Gastrocnemius medialis (tissue), 4 donors: ENCODE measurements at regions not wholly inside any gene's neighbourhood (a gene's known extent, or its start where the extent isn't known, plus 50 kb on each side); places are given as distances from the start of the nearest gene placed in this dataset.

Source experiments
- ATAC-seq, 2 donors: fragments of 150-250 bp; one replicate each; pipeline ENCODE4 v1.9.1; 2016
- DNase-seq, 2 donors: peaks; one replicate each; pipeline ENCODE4 v3.0.0-alpha.2; 2019
- H3K27ac ChIP-seq, 4 donors: fragments of 200-600 bp; sonication (generic); 1 replicate in 1 of 4; 2 replicates in 3 of 4; pipeline ENCODE4 v1.5.1; 2016 to 2018; ENCODE audit warnings: mild to moderate bottlenecking in 2 of 4, moderate library complexity in 1 of 4
- H3K27me3 ChIP-seq, 3 donors: fragments of 200-600 bp; sonication (generic) in 2 of 3; 1 replicate in 1 of 3; 2 replicates in 2 of 3; pipeline versions ENCODE4 v1.5.1 to v1.6.0; 2016 to 2019; ENCODE audit warnings: mild to moderate bottlenecking in 1 of 3, moderate library complexity in 1 of 3
- H3K36me3 ChIP-seq, 2 donors: fragments of 200-600 bp; sonication (generic) in 1 of 2; one replicate each; pipeline ENCODE4 v1.5.1; 2017 to 2018
- H3K4me1 ChIP-seq, 2 donors: fragments of 200-600 bp; sonication (generic) in 1 of 2; one replicate each; pipeline ENCODE4 v1.5.1; 2016 to 2017; ENCODE audit warnings: mild to moderate bottlenecking in 2 of 2
- H3K4me3 ChIP-seq, 4 donors: fragments of 200-600 bp; sonication (generic) in 3 of 4; 1 replicate in 1 of 4; 2 replicates in 3 of 4; pipeline ENCODE4 v1.5.1; 2016 to 2019; ENCODE audit warnings: mild to moderate bottlenecking in 2 of 4
- H3K9me3 ChIP-seq, 3 donors: fragments of 200-600 bp; sonication (generic) in 2 of 3; 1 replicate in 1 of 3; 2 replicates in 2 of 3; pipeline ENCODE4 v1.5.1; 2016 to 2019
- POLR2A ChIP-seq, 2 donors: fragments of 450-650 bp; IDR thresholded peaks; one replicate each; pipeline ENCODE4 v1.6.1; 2017; ENCODE audit warnings: antibody characterized with exemption in 2 of 2, mild to moderate bottlenecking in 2 of 2, moderate library complexity in 2 of 2
- in situ Hi-C, 4 donors: fragments of 200-750 bp; cut with MboI; loops; one replicate each; pipeline versions ENCODE4 v1.15.0 to v1.8.0; 2017; ENCODE audit warnings: low sequenced_read_pairs in 4 of 4
- intact Hi-C: fragments of 100-400 bp; cut with DNase I; formaldehyde crosslinking; loops from one replicate; pipeline ENCODE4 v1.15.1; 2023; ENCODE audit warnings: low total_unique reads
- TF ChIP-seq, protein P1 (sequence below), 5 experiments: fragments of 450-650 bp in 3 of 5; fragments of 200-600 bp in 2 of 5; sonication (generic) in 2 of 5; IDR thresholded peaks in 4 of 5; conservative IDR thresholded peaks in 1 of 5; 1 replicate in 4 of 5; 2 replicates in 1 of 5; pipeline ENCODE4 v1.5.1; 2016 to 2019; ENCODE audit warnings: antibody characterized with exemption in 5 of 5, mild to moderate bottlenecking in 3 of 5, moderate library complexity in 3 of 5

DNA sequence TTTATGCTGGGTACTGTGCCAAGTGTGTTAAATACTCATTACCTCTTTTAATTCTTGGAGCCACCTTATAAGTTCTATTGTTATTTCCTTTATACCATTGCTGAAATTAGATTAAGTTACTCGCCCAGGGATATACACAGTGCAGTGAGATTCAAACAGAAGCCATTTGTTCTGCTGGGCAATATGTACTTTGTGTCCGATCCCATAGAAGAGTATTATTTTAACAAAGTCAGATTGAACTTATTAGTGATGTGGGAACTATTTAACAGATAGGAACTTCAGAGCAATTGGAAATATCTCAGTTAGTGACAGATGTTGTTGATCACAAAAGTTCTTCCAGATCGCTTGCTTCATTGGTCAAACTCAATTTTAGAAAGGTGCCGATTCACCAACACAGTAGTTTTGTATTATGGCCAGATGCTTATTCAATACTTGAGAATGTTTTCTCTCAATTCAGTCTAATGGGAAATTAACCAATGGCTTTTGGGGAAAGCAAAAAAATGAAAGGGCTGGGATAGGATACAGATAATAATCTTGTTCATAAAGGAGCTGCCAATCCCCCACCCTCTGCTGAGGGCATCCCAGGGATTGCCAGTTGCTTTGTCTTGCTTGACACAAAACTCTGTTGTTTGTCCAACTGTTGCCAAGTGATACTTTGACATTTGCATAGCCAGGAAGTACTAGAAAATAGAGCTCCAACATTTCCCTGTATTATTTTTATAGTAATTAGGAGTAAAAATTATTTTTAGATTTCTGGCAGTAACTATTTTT is 94.8 kb upstream of the SEMA6A start:
- H3K4me1 ChIP-seq: peaks cover 4 to 7% of the 10 kb centered on the region in 2 donors
- TF ChIP-seq, protein P1, sequence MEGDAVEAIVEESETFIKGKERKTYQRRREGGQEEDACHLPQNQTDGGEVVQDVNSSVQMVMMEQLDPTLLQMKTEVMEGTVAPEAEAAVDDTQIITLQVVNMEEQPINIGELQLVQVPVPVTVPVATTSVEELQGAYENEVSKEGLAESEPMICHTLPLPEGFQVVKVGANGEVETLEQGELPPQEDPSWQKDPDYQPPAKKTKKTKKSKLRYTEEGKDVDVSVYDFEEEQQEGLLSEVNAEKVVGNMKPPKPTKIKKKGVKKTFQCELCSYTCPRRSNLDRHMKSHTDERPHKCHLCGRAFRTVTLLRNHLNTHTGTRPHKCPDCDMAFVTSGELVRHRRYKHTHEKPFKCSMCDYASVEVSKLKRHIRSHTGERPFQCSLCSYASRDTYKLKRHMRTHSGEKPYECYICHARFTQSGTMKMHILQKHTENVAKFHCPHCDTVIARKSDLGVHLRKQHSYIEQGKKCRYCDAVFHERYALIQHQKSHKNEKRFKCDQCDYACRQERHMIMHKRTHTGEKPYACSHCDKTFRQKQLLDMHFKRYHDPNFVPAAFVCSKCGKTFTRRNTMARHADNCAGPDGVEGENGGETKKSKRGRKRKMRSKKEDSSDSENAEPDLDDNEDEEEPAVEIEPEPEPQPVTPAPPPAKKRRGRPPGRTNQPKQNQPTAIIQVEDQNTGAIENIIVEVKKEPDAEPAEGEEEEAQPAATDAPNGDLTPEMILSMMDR (IDR thresholded peaks at IDR 0.05 in 4 of 5, conservative IDR thresholded peaks at IDR 0.05 in 1 of 5): no peak
- no peak for TF ChIP-seq POLR2A (IDR thresholded peaks at IDR 0.05)
- no peaks in the 10 kb centered on the region for H3K27me3 ChIP-seq
- in situ Hi-C loops: no loop called here
- no peaks in the 10 kb centered on the region for H3K9me3 ChIP-seq
- intact Hi-C loops: no loop called here
- ATAC-seq (no peak), DNase-seq (no peak)
- no peaks in the 10 kb centered on the region for H3K36me3 ChIP-seq
- no peak overlapping the region for H3K4me3 ChIP-seq
- H3K27ac ChIP-seq: no peak overlapping the region

DNA sequence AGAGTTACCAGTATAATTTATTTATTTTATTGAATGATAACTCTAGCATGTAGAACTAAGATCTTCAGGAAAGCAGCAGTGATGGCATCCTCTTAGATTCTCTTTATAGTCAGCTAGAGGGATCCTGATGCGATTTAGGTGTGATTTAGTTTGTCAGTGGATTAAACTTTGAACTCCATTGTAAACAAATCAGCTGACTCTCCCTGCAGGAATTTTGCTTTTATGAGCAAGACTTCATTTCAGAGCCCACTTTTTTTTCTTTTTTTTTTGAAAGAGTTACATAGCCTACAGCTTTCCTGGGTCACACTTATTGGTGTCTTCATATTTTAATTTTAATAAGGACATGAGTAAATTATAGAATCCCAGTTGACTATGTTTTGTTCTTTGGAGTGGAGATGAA is 93.8 kb upstream of the SEMA6A start:
- H3K27ac ChIP-seq: no peak overlapping the region
- in situ Hi-C loops (no loop called here), intact Hi-C loops (no loop called here)
- H3K4me3 ChIP-seq: no peak overlapping the region
- DNase-seq (no peak), ATAC-seq (no peak)
- no peaks in the 10 kb centered on the region for H3K9me3 ChIP-seq
- H3K27me3 ChIP-seq: no peaks in the 10 kb centered on the region
- TF ChIP-seq POLR2A (IDR thresholded peaks at IDR 0.05): no peak
- TF ChIP-seq, protein P1 (IDR thresholded peaks at IDR 0.05 in 4 of 5, conservative IDR thresholded peaks at IDR 0.05 in 1 of 5): no peak
- H3K4me1 ChIP-seq: peaks cover 4 to 7% of the 10 kb centered on the region in 2 donors
- no peaks in the 10 kb centered on the region for H3K36me3 ChIP-seq

DNA sequence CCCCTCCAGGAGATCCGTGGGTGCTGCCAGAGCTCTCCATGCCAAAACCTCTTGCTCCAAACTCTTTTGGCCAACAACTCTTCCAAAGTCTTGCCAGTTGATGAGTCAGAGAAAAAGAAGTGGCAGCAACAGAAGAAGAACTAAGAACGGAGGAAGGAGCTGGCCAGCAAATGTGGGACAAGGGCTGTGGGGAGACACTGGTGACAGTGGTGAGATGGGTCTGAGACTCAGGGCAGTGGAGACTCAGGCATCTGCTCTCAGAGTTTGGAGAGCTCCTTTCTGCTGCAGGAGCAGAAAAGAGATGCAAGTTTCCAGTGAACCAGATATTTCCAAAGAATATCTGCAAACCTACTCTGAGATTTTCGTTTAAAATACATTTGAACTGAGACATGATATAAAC is 92.3 kb upstream of the SEMA6A start:
- ATAC-seq (no peak), DNase-seq (no peak)
- no peak overlapping the region for H3K4me3 ChIP-seq
- H3K27me3 ChIP-seq: no peaks in the 10 kb centered on the region
- intact Hi-C loops (no loop called here), in situ Hi-C loops (no loop called here)
- no peak overlapping the region for H3K27ac ChIP-seq
- H3K36me3 ChIP-seq: no peaks in the 10 kb centered on the region
- no peaks in the 10 kb centered on the region for H3K9me3 ChIP-seq
- TF ChIP-seq POLR2A (IDR thresholded peaks at IDR 0.05): no peak
- peaks cover 4 to 7% of the 10 kb centered on the region in 2 donors for H3K4me1 ChIP-seq

DNA sequence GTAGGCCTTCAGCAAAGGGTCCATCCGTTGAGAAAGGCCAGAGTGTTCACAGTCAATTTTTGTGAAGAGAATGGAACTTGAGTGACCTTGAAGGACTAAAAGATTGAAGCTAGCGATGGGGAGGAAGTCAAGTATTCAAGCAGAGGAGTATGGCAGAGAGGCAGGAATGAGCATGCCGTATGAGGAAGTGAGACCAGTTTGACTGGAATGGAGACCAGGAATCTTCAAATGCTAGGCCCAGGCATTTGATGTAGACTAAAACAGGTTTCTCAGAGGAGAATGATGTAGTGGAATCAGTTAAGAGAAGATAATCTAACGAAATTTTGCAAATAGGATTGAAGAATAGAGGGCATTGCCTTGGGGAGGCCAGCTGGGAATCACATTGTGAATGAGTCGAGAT is 90.4 kb upstream of the SEMA6A start:
- no peak for ATAC-seq
- H3K27ac ChIP-seq: no peak overlapping the region
- no peaks in the 10 kb centered on the region for H3K27me3 ChIP-seq
- intact Hi-C loops (no loop called here), in situ Hi-C loops (no loop called here)
- TF ChIP-seq, protein P1 (IDR thresholded peaks at IDR 0.05 in 4 of 5, conservative IDR thresholded peaks at IDR 0.05 in 1 of 5): no peak
- no peak for TF ChIP-seq POLR2A (IDR thresholded peaks at IDR 0.05)
- no peaks in the 10 kb centered on the region for H3K9me3 ChIP-seq
- peaks cover 0 to 2% of the 10 kb centered on the region in 2 donors for H3K4me1 ChIP-seq
- no peaks in the 10 kb centered on the region for H3K36me3 ChIP-seq
- no peak for DNase-seq
- no peak overlapping the region for H3K4me3 ChIP-seq

DNA sequence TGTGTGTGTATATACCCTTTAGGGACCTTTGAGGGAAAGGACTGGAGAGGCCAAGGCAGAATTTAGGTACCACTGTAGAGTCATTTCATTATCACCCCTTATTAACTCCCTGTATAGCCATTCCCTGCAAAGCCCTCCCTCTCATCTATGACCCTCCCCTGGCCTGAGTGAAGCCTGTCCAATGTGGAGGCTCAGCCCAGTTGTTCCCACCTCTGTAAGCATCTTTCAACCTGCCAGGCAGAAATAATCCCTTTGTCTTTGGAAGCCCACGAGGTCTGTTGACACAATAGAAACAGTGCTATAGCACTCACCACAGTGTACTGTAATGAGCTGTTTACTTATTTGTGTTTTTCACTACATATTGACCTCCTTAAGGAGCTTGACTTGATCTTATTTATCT is 88.5 kb upstream of the SEMA6A start:
- Histone ChIP-seq H3K27me3 (no peaks in the 10 kb centered on the region), H3K36me3 (no peaks in the 10 kb centered on the region), H3K4me3 (no peak overlapping the region), H3K4me1 (no peaks in the 10 kb centered on the region), H3K9me3 (no peaks in the 10 kb centered on the region), H3K27ac (no peak overlapping the region)
- in situ Hi-C loops: no loop called here
- no peak for DNase-seq
- TF ChIP-seq, protein P1 (IDR thresholded peaks at IDR 0.05 in 4 of 5, conservative IDR thresholded peaks at IDR 0.05 in 1 of 5): no peak
- TF ChIP-seq POLR2A (IDR thresholded peaks at IDR 0.05): no peak
- ATAC-seq: no peak
- intact Hi-C loops: no loop called here
